Esophagus squamous epithelium (tissue), 5 donors: ENCODE measurements at regions not wholly inside any gene's neighbourhood (a gene's known extent, or its start where the extent isn't known, plus 50 kb on each side); places are given as distances from the start of the nearest gene placed in this dataset.

Experiments used
- DNase-seq: peaks from one replicate; lab custom pipeline; 2025; lab: John Stamatoyannopoulos, UW
- H3K27ac ChIP-seq, 4 donors: fragments of 200-600 bp; sonication (generic); one replicate each; pipeline ENCODE4 v1.5.1; 2016 to 2019; ENCODE audit warnings: mild to moderate bottlenecking in 1 of 4
- H3K27me3 ChIP-seq, 4 donors: fragments of 200-600 bp; sonication (generic); 1 replicate in 3 of 4; 2 replicates in 1 of 4; pipeline versions ENCODE4 v1.5.1 to v1.6.0; 2017 to 2021; ENCODE audit warnings: antibody characterized with exemption in 1 of 4
- H3K36me3 ChIP-seq, 3 donors: fragments of 200-600 bp; sonication (generic); one replicate each; pipeline ENCODE4 v1.5.1; 2016 to 2019
- H3K4me1 ChIP-seq, 3 donors: fragments of 200-600 bp; sonication (generic); one replicate each; pipeline ENCODE4 v1.5.1; 2017 to 2019
- H3K4me3 ChIP-seq, 4 donors: fragments of 200-600 bp; sonication (generic); 1 replicate in 3 of 4; 2 replicates in 1 of 4; pipeline ENCODE4 v1.5.1; 2016 to 2019; ENCODE audit warnings: mild to moderate bottlenecking in 2 of 4, moderate library complexity in 1 of 4
- H3K9me3 ChIP-seq, 3 donors: fragments of 200-600 bp; sonication (generic); one replicate each; pipeline ENCODE4 v1.5.1; 2016 to 2019
- POLR2A ChIP-seq, 4 donors: fragments of 450-650 bp; IDR thresholded peaks; one replicate each; pipeline ENCODE4 v1.6.1; 2017; ENCODE audit warnings: antibody characterized with exemption in 4 of 4, mild to moderate bottlenecking in 4 of 4, moderate library complexity in 3 of 4
- WGBS, 2 donors: methylation state at CpG; one replicate each; pipeline ENCODE4 v1.1.5; 2018; 5-methylcytosine and 5-hydroxymethylcytosine counted together
- intact Hi-C: fragments of 100-400 bp; cut with DNase I; formaldehyde crosslinking; loops from one replicate; pipeline ENCODE4 v1.15.0; 2022
- TF ChIP-seq, protein P1 (sequence below), 6 experiments: fragments of 450-650 bp in 4 of 6; fragments of 200-600 bp in 2 of 6; sonication (generic) in 2 of 6; IDR thresholded peaks; one replicate each; pipeline ENCODE4 v1.5.1; 2016 to 2019; ENCODE audit warnings: antibody characterized with exemption in 6 of 6, mild to moderate bottlenecking in 4 of 6, moderate library complexity in 4 of 6
- donor health status: DM: yes; HTN: yes; CAD: no.

DNA sequence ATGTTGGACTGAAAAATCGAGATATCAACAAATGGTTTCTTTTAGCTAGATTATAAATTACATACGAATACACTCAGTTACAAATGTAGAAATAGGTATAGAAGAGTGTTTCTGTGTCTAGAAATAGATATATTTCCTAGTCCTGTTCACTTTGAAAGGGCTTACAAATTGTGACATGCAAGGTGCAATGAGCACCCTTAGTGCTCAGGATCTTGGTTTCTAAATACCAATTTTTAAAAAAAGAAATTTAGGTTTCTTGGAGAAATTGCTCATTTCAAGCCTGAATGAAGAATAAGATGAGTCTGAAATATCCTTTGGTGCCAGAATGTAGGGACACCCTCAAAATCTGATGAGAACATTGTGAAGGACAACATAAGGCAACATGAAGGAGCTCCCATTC is 306.0 kb downstream of the CRPPA start:
- no peaks in the 10 kb centered on the region for H3K9me3 ChIP-seq
- DNase-seq: no peak
- 77 to 78% methylated on average over 2 of the region's 2 CpGs for WGBS, 2 donors
- H3K27ac ChIP-seq: no peak overlapping the region
- H3K36me3 ChIP-seq: no peaks in the 10 kb centered on the region
- intact Hi-C loops: no loop called here
- H3K4me3 ChIP-seq: no peak overlapping the region
- TF ChIP-seq, protein P1, sequence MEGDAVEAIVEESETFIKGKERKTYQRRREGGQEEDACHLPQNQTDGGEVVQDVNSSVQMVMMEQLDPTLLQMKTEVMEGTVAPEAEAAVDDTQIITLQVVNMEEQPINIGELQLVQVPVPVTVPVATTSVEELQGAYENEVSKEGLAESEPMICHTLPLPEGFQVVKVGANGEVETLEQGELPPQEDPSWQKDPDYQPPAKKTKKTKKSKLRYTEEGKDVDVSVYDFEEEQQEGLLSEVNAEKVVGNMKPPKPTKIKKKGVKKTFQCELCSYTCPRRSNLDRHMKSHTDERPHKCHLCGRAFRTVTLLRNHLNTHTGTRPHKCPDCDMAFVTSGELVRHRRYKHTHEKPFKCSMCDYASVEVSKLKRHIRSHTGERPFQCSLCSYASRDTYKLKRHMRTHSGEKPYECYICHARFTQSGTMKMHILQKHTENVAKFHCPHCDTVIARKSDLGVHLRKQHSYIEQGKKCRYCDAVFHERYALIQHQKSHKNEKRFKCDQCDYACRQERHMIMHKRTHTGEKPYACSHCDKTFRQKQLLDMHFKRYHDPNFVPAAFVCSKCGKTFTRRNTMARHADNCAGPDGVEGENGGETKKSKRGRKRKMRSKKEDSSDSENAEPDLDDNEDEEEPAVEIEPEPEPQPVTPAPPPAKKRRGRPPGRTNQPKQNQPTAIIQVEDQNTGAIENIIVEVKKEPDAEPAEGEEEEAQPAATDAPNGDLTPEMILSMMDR (IDR thresholded peaks at IDR 0.05): no peak
- TF ChIP-seq POLR2A (IDR thresholded peaks at IDR 0.05): no peak
- no peaks in the 10 kb centered on the region for H3K27me3 ChIP-seq
- no peaks in the 10 kb centered on the region for H3K4me1 ChIP-seq

DNA sequence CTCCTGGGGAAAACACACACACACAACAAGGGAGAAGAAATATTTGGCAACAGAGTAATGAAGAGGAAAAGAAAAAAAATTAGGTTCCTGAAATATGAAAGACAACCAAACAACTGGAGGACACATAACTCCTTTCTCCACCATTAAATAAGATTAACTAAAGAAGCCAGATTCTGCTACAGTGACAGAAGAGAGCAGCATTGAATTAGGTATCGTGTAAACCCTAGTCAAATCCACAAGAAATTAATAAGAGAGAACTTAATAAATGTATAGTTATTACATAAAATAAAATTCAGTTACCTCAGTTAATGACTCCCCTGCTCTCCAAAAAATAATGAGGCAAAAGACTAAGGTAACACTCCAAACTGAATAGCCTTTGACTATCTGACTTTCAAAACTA is 306.7 kb downstream of the CRPPA start:
- no peak for DNase-seq
- TF ChIP-seq, protein P1 (IDR thresholded peaks at IDR 0.05): peak in 2 of 6 experiments; percentile 16 to 46
- no peak for TF ChIP-seq POLR2A (IDR thresholded peaks at IDR 0.05)
- Histone ChIP-seq H3K9me3 (no peaks in the 10 kb centered on the region), H3K27me3 (no peaks in the 10 kb centered on the region), H3K27ac (no peak overlapping the region), H3K4me1 (no peaks in the 10 kb centered on the region), H3K4me3 (no peak overlapping the region), H3K36me3 (no peaks in the 10 kb centered on the region)
- intact Hi-C loops: no loop called here
- 52 to 59% methylated on average over 1 of the region's 1 CpG for WGBS, 2 donors

DNA sequence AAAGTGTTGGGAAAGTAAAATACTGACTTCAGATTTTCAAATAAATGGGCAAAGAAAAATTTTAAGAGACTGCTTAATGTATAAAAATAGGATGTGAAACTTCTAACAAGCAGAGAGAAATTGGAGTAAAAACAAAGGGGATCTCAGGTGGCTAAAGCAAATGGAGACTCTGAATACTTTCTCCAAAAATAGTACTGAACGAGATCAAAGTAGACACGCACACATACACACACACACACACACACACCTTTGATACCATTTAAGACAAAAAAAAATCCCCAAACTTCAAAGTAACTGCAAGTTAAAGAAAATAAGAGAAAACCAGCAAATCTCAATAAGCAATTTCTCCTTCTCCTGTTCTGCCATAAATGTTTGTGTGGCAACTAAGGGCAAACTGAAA is 307.3 kb downstream of the CRPPA start:
- 74 to 77% methylated on average over 2 of the region's 2 CpGs for WGBS, 2 donors
- H3K4me3 ChIP-seq: no peak overlapping the region
- no peaks in the 10 kb centered on the region for H3K36me3 ChIP-seq
- no peaks in the 10 kb centered on the region for H3K27me3 ChIP-seq
- no peaks in the 10 kb centered on the region for H3K9me3 ChIP-seq
- no peaks in the 10 kb centered on the region for H3K4me1 ChIP-seq
- TF ChIP-seq, protein P1 (IDR thresholded peaks at IDR 0.05): no peak
- no peak for TF ChIP-seq POLR2A (IDR thresholded peaks at IDR 0.05)
- H3K27ac ChIP-seq: no peak overlapping the region
- intact Hi-C loops: no loop called here
- no peak for DNase-seq

DNA sequence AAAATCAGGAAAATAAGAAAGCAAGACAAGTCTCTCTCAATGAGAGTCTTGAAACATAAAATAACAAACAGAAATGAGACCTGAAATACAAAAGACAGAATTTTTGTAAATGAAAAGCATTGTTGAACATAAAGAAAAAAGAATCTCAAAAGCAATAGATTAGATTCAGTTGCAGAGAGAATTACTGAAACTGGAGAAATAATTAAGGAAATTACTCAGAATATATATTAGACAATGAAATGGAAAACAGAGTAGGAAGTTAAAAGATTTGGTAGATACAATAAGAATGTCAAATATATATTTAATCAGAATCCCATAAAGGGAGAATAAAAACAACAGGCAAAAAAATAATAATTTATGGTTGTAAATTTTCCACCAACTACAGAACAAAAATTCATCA is 308.3 kb downstream of the CRPPA start:
- Histone ChIP-seq H3K27me3 (no peaks in the 10 kb centered on the region), H3K9me3 (no peaks in the 10 kb centered on the region), H3K36me3 (no peaks in the 10 kb centered on the region), H3K4me1 (no peaks in the 10 kb centered on the region), H3K27ac (no peak overlapping the region), H3K4me3 (no peak overlapping the region)
- DNase-seq: no peak
- TF ChIP-seq, protein P1 (IDR thresholded peaks at IDR 0.05): no peak
- TF ChIP-seq POLR2A (IDR thresholded peaks at IDR 0.05): no peak
- intact Hi-C loops: no loop called here

DNA sequence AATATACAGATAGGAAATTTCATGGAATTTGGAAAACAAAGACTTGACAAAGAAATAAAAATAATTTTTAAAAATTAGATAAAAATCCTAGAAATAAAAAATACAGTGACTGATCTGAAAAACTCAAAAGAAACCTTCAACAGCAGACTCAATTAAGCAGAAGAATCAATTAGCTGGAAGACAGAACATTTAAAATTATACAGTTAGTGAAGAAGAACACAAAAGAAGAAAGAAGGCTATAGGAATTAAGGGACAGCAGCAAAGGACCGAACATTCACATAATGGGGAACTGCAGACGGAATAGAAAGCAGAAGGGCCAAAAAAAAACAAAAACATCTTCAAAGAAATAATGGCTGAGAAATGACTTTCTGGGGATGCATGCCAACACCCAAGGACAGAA is 314.5 kb downstream of the CRPPA start:
- H3K27ac ChIP-seq: no peak overlapping the region
- no peak for TF ChIP-seq POLR2A (IDR thresholded peaks at IDR 0.05)
- TF ChIP-seq, protein P1 (IDR thresholded peaks at IDR 0.05): no peak
- no peaks in the 10 kb centered on the region for H3K4me1 ChIP-seq
- H3K36me3 ChIP-seq: no peaks in the 10 kb centered on the region
- WGBS, 2 donors: 86 to 92% methylated on average over 2 of the region's 2 CpGs
- no peaks in the 10 kb centered on the region for H3K27me3 ChIP-seq
- H3K9me3 ChIP-seq: peaks cover 0 to 23% (median 20%) of the 10 kb centered on the region in 3 donors
- DNase-seq: no peak
- intact Hi-C loops: no loop called here
- no peak overlapping the region for H3K4me3 ChIP-seq
